HPDE6-E6E7 (cell line): ENCODE measurements at regions not wholly inside any gene's neighbourhood (a gene's known extent, or its start where the extent isn't known, plus 50 kb on each side); places are given as distances from the start of the nearest gene placed in this dataset.
"Not testable (repeated sequence)": the region's sequence is repeated elsewhere in the genome, so short reads cannot be mapped to it uniquely, and the experiment has no call there.

Experiments used
- DNase-seq: peaks from one replicate; pipeline ENCODE4 v3.0.0; 2011; ENCODE audit warnings: missing footprints; ENCODE audit errors: extremely low spot score

DNA sequence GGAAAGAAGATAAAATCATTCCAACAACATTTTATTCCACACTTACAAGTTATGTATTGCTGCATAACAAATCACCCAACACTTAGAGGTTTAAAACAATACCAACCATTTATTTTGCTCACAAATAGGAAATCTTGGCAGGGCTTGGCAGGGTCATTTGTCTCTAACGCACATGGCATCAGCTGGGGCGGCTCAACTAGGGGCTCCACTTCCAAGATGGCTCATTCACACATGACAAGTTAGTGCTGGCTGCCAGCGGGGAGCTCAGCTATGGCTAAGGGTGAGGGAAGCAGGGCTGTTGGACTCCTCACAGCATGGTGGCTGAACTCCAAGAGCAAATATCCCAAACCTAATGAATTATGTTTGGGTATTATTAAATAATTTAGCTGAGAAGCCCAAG is 377.0 kb downstream of the ZNF674 start:
- no peak for DNase-seq

GRCh38 chrX:46165866-46166265 is 379.4 kb downstream of the ZNF674 start:
- no peak for DNase-seq

GRCh38 chrX:46165411-46165810 is 379.8 kb downstream of the ZNF674 start:
- no peak for DNase-seq

DNA sequence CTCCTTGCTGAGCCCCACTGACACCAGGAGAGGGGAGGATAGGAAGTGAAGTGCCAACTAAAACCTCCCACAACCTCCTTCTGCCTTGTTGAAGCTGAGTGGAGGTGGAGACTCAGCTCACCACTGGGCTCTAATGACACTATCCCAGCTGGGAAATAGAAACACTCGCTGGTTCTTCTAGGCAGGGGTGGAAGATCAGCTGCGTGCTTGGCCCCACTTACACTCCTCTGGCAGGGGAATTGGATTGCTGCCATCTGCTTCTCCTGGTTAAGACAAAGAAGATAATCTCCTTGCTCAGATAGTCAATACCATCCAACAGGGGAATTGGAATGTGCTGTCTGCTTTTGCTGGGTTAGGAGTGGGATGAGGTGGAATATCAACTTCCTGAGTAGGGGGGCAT is 392.5 kb downstream of the ZNF674 start:
- no peak for DNase-seq

DNA sequence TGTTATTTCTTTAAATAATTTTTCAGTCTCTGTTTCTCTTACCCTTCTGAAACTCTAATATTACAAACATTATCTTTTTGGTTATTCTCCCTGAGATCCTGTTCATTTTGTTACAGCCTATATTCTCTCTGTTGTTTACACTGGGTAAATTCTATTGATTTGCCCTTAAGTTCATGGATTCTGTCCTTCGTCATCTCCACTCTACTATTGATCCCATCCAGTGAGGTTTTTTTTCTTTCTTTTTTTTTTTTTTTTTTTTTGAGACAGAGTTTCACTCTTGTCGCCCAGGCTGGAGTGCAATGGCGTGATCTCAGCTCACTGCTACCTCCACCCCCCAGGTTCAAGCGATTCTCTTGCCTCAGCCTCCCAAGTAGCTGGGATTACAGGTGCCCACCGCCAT is 393.9 kb downstream of the ZNF674 start:
- DNase-seq = not testable (repeated sequence)

- no peak for DNase-seq
Measured at GRCh38 chrX:46144566-46144965, 400.7 kb downstream of the ZNF674 start.

DNA sequence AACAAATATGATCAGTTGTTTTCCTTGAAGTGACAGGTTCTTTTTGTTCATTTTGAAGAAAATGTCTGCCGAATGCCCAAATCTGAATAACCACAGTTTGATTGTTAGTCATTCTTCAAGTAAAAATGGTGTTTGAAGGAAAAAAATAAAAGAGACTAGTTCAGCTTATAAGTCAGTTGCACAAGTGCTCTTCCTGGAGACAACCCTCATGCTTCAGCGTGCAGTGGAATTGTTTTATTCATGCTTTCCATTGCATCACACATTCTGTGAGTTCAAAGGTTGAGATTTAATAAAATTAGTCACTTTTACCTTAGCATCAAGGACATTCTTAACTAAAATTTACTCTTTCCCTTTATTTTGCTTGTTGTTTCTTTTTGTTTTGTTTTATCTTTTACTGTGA is 404.9 kb downstream of the ZNF674 start:
- DNase-seq = no peak

GRCh38 chrX:46130247-46130646 is 415.0 kb downstream of the ZNF674 start:
- DNase-seq = no peak

GRCh38 chrX:46125111-46125510 is 420.1 kb downstream of the ZNF674 start:
- DNase-seq = no peak

GRCh38 chrX:46117234-46117633 is 428.0 kb downstream of the ZNF674 start:
- DNase-seq = no peak

GRCh38 chrX:46087310-46087709 is 457.9 kb downstream of the ZNF674 start:
- not testable (repeated sequence) for DNase-seq

GRCh38 chrX:46080121-46080520 is 465.1 kb downstream of the ZNF674 start:
- DNase-seq = not testable (repeated sequence)

- DNase-seq = no peak
Measured at GRCh38 chrX:46072791-46073190, 472.4 kb downstream of the ZNF674 start.

GRCh38 chrX:46072372-46072771 is 472.8 kb downstream of the ZNF674 start:
- DNase-seq = no peak

- DNase-seq = no peak
Measured at GRCh38 chrX:46070421-46070820, 474.8 kb downstream of the ZNF674 start.

DNA sequence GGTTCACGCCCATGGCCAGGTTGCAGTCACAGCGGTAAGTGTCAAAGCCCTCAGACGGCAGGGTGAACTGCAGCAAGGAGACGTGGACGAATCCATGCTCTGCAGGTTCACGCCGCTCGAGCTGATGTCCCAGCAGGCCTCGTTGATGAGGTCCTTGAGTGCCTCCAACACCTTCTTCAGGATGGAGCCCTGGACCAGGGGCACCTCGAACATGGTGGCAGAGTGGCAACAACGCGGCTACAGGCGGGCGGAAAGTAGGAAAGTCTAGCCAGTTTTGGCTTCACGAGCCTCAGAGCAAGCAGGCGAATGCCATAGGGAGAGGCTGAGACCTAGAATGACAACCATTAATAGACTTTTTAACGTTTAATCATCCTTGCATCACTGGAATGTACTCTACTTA is 485.9 kb downstream of the ZNF674 start:
- DNase-seq = no peak

DNA sequence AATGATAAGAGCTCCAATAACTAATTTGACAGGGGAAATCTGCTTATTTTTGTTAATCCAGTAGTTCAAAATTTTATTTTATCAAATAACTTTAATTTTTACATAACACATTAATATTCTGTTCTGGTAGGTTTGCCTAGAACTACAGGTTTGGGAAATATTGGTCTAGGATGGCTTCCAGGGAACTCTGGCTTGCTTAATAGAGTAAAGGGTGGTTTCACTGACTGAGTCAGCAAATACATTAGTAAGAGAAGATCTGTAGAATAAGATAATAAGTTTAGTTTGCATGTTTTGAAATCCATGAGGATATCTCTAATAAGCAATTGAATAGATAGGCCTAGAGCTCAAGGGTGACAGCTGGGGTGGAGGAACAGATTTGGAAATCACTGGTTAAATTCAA is 500.7 kb downstream of the ZNF674 start:
- DNase-seq = no peak

DNA sequence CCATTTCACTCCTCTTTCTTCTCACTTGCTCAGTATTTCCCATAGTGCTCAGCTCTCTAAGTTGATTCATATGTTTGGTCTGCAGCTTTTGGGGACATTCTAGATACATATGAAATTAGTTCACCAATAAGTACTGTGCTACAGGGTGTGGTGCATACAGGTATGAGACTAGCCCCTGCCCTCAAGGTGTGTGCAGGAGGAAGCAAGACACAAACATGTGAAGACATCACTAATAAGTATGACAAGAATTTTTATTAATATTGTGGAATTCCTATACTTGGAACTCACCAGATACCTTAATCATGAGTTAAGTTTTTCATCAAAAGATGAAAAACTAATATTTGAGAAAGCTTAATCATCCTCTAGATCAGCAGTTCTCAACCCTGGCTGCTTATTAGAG is 505.2 kb downstream of the ZNF674 start:
- no peak for DNase-seq

DNA sequence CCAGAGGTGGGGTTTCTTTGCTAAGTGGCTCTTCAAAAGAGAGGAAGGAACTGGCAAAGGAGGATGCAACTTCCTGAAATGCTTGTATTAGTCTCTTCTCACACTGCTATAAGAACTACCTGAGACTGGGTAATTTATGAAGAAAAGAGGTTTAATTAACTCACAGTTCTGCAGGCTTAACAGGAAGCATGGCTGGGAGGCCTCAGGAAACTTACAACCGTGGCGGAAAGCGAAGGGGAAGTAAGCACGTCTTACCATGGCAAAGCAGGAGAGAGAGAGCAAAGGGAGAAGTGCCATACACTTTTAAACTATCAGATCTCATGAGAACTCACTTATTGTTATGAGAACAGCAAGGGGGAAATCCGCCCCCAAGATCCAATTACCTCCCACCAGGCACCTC is 505.7 kb downstream of the ZNF674 start:
- no peak for DNase-seq

GRCh38 chrX:46036508-46036907 is 508.7 kb downstream of the ZNF674 start:
- DNase-seq = no peak

DNA sequence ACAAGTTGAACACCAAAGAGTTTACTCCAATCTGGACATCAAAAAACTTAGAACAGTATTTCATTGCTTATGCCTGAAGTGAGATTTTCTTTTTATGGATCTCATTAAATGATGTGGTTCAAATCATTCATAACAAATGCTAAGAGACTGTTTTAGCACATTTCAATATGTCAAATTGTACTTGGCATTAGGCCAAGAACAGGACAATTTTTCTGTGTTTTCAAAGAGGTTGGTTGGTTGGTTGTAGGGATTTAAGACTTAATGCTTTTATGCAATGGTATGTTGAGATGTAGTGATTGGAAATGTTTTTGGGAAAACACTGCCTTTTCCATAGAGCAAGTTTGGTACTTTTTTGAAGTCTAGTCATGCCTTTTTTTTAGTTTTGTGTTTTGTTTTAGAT is 510.4 kb downstream of the ZNF674 start:
- no peak for DNase-seq

GRCh38 chrX:46029777-46030176 is 515.4 kb downstream of the ZNF674 start:
- DNase-seq = no peak

- DNase-seq = no peak
Measured at GRCh38 chrX:46016296-46016695, 528.9 kb downstream of the ZNF674 start.

DNA sequence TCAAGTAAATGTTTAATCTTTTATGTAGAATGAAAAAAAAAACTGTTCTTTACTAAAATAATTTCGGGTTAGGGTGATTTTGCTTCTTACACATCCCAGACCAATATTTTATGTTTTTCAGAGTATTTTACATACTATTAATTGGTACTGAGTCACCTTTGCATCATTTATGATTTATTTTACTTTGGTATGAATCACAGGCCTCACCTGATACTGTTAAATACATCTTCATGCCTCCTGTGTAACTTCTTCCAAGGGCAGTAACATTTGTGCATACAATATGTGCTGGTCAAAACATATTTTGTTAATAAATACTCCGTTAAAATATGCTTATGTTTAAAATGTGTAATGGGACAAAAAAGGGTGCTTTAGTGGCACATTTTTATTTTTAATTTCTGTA is 529.6 kb downstream of the ZNF674 start:
- no peak for DNase-seq
